ENCODE measurements at regions not wholly inside any gene's neighbourhood (a gene's known extent, or its start where the extent isn't known, plus 50 kb on each side); places are given as distances from the start of the nearest gene placed in this dataset.

GRCh38 chr16:85347213-85347591 lies 234.9 kb upstream of the CIBAR2 start:
- peak; percentile 45 to 78 (median 77) for TF ChIP-seq CTCF (optimal IDR thresholded peaks at IDR 0.05 in 1 of 3, IDR thresholded peaks at IDR 0.05 in 1 of 3, conservative IDR thresholded peaks at IDR 0.05 in 1 of 3; ENCODE audit: extremely low read depth in 1 of 3, insufficient read depth in 2 of 3, low read length in 3 of 3)
- TF ChIP-seq EZH2 (IDR thresholded peaks at IDR 0.05; ENCODE audit: low read length), result no peak
